ENCODE measurements at regions not wholly inside any gene's neighbourhood (a gene's known extent, or its start where the extent isn't known, plus 50 kb on each side); places are given as distances from the start of the nearest gene placed in this dataset.
A peak's percentile ranks its signal among the peaks of the same experiment; 100 is the strongest.

DNA sequence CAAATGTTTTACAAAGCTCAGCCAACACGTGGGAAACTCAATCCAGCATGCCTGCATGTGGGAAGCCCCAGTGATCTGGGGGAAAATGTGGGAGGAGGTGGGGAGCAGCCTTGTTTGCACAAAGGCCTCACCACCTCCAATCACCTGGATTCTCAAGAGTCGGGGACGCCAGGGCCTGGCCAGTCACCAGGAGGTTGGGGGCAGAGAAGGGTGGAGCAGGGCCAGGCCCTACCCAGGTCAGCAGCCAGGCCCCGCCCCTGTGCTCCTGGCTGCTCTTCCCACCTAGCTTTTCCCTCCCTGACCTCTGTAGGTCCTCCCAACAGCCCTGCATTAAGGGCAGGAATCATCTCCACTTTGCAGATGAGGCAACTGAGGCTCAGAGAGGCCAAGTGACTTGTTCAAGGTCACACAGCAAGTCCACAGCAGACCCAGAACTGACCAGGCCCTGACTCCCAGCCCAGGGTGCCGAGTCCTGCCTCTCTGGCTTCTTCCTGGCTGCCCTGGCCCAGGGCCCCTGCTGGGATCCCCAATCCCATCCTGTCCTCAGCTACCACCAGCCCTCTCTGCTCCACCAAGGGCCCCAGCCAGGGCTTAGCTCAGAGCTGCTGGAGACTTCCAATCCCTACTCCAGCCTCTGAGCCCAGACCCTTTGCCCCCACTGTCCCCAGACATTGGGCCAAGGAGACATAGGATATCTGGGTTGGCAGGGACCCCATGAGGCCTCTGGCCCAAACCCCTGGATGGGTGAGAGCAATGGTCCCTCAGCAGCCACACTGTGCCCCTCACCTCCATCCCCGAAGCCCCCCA lies 508.6 kb downstream of the PTPRU start:
- no peak for DNase-seq

- DNase-seq: no peak
These were observed 507.6 kb downstream of the PTPRU start for GRCh38 chr1:29743931-29744330.

DNA sequence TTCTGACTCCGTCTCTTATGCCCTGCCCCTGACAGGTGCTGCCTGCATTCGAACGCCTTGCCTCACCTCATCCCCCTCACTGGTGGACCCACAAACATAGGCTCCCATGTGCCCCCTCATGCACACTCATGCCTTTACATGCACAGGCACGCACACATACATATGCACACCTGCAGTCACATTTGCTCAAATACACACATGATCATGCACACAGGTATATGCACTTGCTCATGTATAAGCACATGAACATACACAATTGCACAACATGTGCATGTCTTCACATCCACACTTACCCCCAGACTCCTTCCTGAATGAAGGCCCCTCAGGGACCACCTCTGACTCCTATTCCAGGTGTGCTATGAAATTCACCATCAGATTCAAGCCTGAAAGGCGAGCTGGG lies 506.9 kb downstream of the PTPRU start:
- no peak for DNase-seq

GRCh38 chr1:29739176-29739575 lies 502.9 kb downstream of the PTPRU start:
- no peak for DNase-seq

- DNase-seq: peak; percentile 40
These were observed 500.4 kb downstream of the PTPRU start for GRCh38 chr1:29736582-29737188.

DNA sequence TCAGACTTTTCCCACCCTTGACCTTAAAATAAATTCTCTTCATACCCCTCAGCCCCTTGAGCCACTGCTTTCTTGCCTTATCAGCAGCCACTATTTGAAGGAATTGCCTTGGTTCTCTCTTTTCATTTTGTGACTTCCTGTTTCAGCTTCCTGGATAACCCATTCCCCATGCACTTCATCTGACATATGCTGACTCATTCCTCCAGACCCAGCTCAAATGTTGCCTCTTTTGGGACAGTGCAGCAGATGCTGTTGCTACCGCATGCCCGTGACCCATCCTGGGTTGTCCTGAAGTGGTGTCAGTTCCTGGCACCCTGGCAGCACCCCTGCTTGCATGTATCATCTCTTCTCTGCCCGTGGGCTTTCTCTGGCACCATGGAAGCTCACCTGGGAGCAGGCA lies 496.1 kb downstream of the PTPRU start:
- no peak for DNase-seq

DNA sequence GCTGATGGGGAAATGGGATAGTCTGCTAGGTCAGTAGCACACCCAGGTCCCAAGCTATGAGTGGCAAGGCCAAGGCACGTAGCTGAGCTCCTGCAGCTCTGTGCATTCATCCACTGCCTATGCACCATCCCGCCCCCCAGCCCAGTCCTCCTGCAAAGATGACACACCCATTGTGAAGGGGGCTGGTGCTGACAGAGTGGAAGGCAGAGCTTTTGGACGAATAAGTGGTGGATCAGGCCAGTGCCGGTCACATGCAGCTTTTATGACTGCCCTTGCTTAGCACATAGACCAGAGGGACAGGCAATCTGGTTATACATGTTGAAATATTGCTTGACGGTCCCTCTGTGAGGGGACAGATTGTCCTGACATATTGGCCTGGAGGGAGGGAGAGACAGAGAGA lies 494.3 kb downstream of the PTPRU start:
- DNase-seq: no peak

GRCh38 chr1:29729281-29729680 lies 493.0 kb downstream of the PTPRU start:
- no peak for DNase-seq

DNA sequence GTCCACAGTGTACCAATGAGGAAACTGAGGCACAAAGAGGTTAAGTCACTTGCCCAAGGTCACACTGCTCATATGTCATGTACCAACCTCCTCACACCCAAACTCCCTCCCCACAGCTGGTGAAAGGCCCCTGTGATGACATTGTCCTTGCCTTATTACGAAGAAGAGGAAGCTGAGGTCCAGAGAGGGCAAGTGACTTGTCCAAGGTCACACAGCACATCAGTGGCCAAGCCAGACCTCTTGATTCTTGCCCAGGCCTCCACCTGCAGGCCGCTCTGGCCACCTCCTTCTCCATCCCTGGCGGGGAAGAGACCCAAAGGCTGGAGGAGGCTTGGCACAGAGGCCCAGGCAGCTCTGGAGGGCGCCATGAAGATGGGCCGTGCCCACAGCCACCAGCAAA lies 492.4 kb downstream of the PTPRU start:
- DNase-seq: no peak

DNA sequence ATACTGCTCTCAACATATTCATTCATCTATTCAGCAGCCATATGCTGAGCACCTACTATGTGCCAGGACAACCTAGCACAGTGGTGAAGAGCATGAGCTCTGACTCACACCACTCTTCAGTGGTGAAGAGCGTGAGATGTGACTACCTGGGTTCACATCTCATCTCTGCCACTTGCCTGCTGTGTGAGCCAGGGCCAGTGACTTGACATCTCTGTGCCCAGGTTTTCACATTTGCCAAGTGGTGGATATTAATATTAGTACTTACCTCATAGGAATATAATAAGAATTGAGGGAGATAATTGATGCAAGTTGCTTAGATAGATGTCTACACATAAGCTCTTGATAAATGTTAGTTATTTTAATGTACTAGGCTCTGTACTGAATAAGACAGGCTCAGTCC lies 488.9 kb downstream of the PTPRU start:
- no peak for DNase-seq

DNA sequence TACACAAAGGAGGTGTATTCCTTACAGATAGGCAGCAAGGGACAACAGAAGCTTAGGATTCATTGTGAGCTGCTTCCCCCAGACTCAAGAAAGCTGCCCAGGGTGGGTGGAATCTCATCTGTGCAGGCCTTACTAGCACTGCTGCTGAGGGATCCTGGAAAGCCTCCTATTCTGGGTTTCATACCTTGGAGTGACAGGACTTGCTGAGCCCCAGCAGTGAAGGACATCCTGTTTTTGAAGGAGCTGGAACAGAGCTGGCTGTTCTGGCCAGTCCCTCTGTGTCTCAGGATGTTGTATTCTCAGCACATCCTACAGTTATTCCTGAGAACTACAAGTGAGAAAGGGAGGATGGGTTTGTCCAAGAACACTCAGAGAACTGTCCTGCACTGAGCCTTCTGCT lies 486.3 kb downstream of the PTPRU start:
- DNase-seq: no peak

- DNase-seq: no peak
These were observed 482.9 kb downstream of the PTPRU start for GRCh38 chr1:29719253-29719652.

- DNase-seq: no peak
These were observed 482.5 kb downstream of the PTPRU start for GRCh38 chr1:29718791-29719190.

DNA sequence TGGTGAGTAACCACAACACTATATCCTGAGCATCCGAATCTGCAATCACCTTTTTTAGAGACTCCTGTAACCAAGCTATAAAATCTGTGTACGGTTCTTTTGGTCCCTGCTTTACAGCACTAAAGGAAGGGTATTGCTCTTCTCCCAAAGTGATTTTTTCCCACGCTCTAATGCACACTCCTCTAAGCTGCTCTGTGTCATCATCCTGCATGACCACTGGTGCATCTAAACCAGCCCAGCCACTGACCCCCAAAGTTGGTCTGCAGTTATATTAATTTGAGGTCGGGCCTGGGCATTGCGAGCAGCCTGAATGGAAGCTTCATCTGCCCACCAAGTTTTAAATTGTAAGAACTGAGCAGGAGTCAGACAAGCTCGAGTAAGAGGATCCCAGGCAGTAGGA lies 480.0 kb downstream of the PTPRU start:
- DNase-seq: no peak

GRCh38 chr1:29713857-29714256 lies 477.5 kb downstream of the PTPRU start:
- DNase-seq: no peak

DNA sequence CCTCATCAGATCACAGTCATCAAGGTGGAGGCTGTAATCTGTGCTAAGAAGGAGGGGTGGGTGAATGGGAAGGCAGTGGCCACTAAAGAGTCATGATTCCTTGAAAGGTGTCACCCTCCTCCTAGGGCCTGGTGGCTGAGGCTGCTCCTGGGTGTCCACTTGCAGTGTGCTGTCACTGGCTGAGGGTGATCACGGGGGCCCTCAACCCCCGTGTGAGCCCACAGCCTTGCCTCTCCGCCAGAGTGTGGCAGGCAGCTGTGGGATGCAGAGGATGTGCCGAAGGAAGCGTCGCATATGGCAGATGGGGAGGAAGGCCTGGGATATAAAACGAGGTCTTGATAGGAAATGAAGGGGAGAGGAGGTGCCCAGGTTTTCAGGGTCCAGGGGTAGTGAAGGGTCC lies 476.5 kb downstream of the PTPRU start:
- DNase-seq: no peak

- no peak for DNase-seq
These were observed 475.9 kb downstream of the PTPRU start for GRCh38 chr1:29712284-29712651.

DNA sequence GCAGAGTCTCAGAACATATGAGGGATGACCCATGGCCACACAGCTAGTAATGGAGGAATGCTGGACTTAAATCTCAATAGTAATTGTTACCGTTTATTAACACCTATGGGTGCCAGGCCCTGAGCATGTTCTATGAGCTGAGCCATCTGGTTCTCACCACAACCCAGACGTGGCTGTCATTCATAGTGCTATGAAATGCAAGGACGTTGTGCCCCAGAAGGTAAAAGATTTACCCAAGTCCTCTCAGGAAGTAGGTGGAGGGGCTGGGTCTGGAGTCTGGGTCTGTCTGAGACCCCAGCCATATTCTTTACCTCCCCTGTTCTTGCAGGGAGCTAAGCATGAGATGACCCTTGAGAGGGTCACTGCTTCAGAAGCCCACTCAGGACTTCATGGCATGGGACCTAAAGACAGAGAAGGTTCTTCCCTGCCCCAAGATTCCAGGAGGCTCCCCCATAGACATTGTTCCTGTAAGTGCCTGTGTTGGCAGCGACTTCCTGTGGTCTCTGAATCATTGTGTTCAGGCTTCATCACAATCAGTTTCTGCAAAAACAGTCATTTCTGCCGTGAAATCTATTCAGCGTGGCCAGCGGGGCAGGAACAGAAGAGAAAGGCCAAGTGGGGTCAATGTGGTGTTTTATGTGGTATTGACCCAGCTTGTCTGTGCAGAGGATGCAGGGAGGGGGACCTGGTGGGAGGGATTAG lies 475.4 kb downstream of the PTPRU start:
- DNase-seq: peak; percentile 80

- peak; percentile 75 for DNase-seq
These were observed 473.5 kb downstream of the PTPRU start for GRCh38 chr1:29709704-29710280.

DNA sequence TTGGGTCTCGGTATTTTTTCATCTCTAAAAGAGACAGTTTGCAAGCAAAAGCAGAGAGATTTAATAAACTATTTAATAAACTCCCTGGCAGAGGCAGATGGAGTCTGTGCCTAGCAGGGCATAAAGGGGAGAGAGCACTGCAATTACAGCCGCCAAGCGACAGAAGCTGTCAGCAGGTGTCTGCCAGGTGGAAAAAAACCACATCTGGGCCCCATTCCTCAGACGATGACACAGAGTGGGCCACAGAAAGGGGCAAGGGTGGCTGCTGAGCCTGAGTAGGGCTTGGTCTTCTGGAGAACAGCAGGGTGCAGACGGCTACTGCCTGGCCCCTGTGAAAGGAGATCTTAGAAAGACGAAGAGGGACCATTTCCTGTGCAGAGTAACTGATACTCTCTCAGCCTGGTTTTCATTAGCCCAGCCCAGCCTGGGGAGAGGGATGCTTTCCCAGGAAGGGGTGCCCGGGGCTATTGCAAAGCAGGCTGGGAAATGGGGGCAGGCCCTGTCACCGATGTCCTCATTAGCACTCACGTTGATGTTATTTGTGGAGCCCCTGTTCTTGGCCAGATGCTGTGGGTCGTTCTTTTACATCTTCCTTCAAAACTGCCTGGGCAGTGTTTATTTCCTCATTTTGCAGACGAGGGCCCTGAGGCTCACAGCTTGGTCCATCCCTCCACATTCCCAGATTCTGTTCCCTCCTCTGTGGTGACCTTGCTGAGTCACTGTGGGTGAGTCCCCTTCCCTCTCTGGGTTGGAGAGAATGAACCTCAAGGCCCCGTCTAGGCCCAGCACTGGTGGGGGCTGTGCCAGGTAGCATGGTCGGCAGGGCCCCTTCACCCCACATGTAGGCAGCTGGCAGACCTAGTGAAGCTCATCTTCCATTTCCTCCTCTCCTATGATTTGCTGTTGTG lies 472.7 kb downstream of the PTPRU start:
- peak; percentile 87 for DNase-seq

GRCh38 chr1:29708381-29708780 lies 472.1 kb downstream of the PTPRU start:
- DNase-seq: peak; percentile 59

- no peak for DNase-seq
These were observed 471.5 kb downstream of the PTPRU start for GRCh38 chr1:29707796-29708195.

GRCh38 chr1:29706936-29707335 lies 470.6 kb downstream of the PTPRU start:
- peak; percentile 61 for DNase-seq

Data from EL (cell line).